ENCODE measurements at regions not wholly inside any gene's neighbourhood (a gene's known extent, or its start where the extent isn't known, plus 50 kb on each side); places are given as distances from the start of the nearest gene placed in this dataset.

- ChIA-PET CTCF (ENCODE audit: partially characterized antibody) (interaction anchor here (0.7 to 4.1 kb wide), 5 partner anchors 8 to 211 kb away, joined by 3 to 26 read pairs (median 3); no protein-coding TSS in a partner anchor), POLR2A (ENCODE audit: partially characterized antibody) (interaction anchor here (0.5 to 1.0 kb wide), 2 partner anchors 15 to 55 kb away, joined by 3 read pairs; no protein-coding TSS in a partner anchor)
- Histone ChIP-seq H3K4me1 (replicated peaks in 1 of 4; ENCODE audit: control insufficient read depth in 3 of 4, insufficient read depth in 4 of 4, low read length in 3 of 4) (no peaks in the 10 kb centered on the region), H2AFZ (ENCODE audit: low read length) (no peak overlapping the region), H2BK20ac (ENCODE audit: low read length) (no peak overlapping the region), H2AK5ac (ENCODE audit: low read depth, low read length) (no peak overlapping the region), H2BK15ac (ENCODE audit: low read length) (no peak overlapping the region), H4K20me1 (replicated peaks in 1 of 2; ENCODE audit: control insufficient read depth in 1 of 2, insufficient read depth in 2 of 2, low read length in 2 of 2) (no peaks in the 10 kb centered on the region), H3K9me3 (ENCODE audit: insufficient read depth in 2 of 2, low read depth in 1 of 2, low read length in 1 of 2) (no peaks in the 10 kb centered on the region), H2BK5ac (ENCODE audit: low read depth, low read length) (no peak overlapping the region), H3K79me1 (ENCODE audit: low read depth, low read length) (no peaks in the 10 kb centered on the region), H3K23me2 (ENCODE audit: low read depth, low read length) (no peaks in the 10 kb centered on the region), H4K8ac (ENCODE audit: extremely low read depth, insufficient read depth, low read length) (no peak overlapping the region), H3K14ac (ENCODE audit: insufficient read length) (no peak overlapping the region), H3K18ac (ENCODE audit: extremely low read depth, low read length) (no peak overlapping the region), H3K4me3 (ENCODE audit: extremely low read depth in 1 of 4, insufficient read depth in 2 of 4, low read depth in 3 of 4, low read length in 4 of 4) (no peak overlapping the region), H4K5ac (ENCODE audit: insufficient read length, low read depth, low read length) (no peak overlapping the region), H3K27me3 (replicated peaks in 1 of 4; ENCODE audit: control insufficient read depth in 3 of 4, extremely low read depth in 1 of 4, insufficient read depth in 3 of 4, low read length in 3 of 4) (no peaks in the 10 kb centered on the region; a peak in 1 of 7 replicates), H3K79me2 (ENCODE audit: control insufficient read depth in 1 of 2, insufficient read depth in 2 of 2, low read length in 2 of 2) (no peaks in the 10 kb centered on the region), H4K91ac (replicated peaks; ENCODE audit: insufficient read length, low read length) (no peak overlapping the region), H3K9ac (replicated peaks in 1 of 4; ENCODE audit: extremely low read depth in 1 of 4, low read depth in 3 of 4, low read length in 3 of 4) (no peak overlapping the region), H3K4me2 (ENCODE audit: insufficient read depth in 1 of 2, low read depth in 2 of 2, low read length in 2 of 2) (no peak overlapping the region), H3K27ac (ENCODE audit: low read depth, low read length) (no peak overlapping the region), H3K23ac (ENCODE audit: insufficient read length) (no peak overlapping the region), H3K4ac (replicated peaks; ENCODE audit: insufficient read length, low read depth, low read length) (no peak overlapping the region), H2BK12ac (ENCODE audit: low read depth, low read length) (no peak overlapping the region), H3K56ac (replicated peaks; ENCODE audit: insufficient read length, low read depth, low read length) (no peak overlapping the region), H2BK120ac (replicated peaks; ENCODE audit: low read depth, low read length) (no peak overlapping the region), H3K36me3 (ENCODE audit: control insufficient read depth in 2 of 4, insufficient read depth in 4 of 4, low read length in 3 of 4) (no peaks in the 10 kb centered on the region)
- WGBS, 2 experiments (ENCODE audit: extremely low coverage in 1 of 2, insufficient coverage in 1 of 2, insufficient read length in 1 of 2, insufficient replicate concordance in 2 of 2, low coverage in 1 of 2, low lambda C conversion rate in 2 of 2, missing lambda C conversion rate in 1 of 2): 96% methylated on average over 2 of the region's 8 CpGs; no CpG with 5 or more reads in 1 of the 2 experiments
- DNase-seq (ENCODE audit: low read depth in 1 of 2, low spot score in 2 of 2): no peak
- no peak for FAIRE-seq
- TF ChIP-seq TBP (IDR thresholded peaks at IDR 0.05; ENCODE audit: low read depth, low read length): no peak
- TF ChIP-seq EZH2 (IDR thresholded peaks at IDR 0.05; ENCODE audit: low read depth, low read length, severe bottlenecking): no peak
Measured at GRCh38 chr2:64838817-64839216, 150.4 kb upstream of the SLC1A4 start.

All from H1 (cell line).